ENCODE measurements at regions not wholly inside any gene's neighbourhood (a gene's known extent, or its start where the extent isn't known, plus 50 kb on each side); places are given as distances from the start of the nearest gene placed in this dataset.
A peak's percentile ranks its signal among the peaks of the same experiment; 100 is the strongest.
"Not testable (repeated sequence)": the region's sequence is repeated elsewhere in the genome, so short reads cannot be mapped to it uniquely, and the experiment has no call there.

- H3K9me3 ChIP-seq; H3K4me3 ChIP-seq; H3K4me1 ChIP-seq; intact Hi-C loops (cut with DNase I; ENCODE audit: low total_unique reads); H3K27me3 ChIP-seq; H3K27ac ChIP-seq; DNase-seq; H3K36me3 ChIP-seq: not testable (repeated sequence)
Measured at GRCh38 chr9:63328313-63328712, 1956.7 kb downstream of the FOXD4L5 start.

GRCh38 chr9:63327211-63327610 lies 1957.8 kb downstream of the FOXD4L5 start:
- H3K4me3 ChIP-seq; DNase-seq; intact Hi-C loops (cut with DNase I; ENCODE audit: low total_unique reads); H3K9me3 ChIP-seq; H3K27me3 ChIP-seq; H3K4me1 ChIP-seq; H3K36me3 ChIP-seq; H3K27ac ChIP-seq: not testable (repeated sequence)

DNA sequence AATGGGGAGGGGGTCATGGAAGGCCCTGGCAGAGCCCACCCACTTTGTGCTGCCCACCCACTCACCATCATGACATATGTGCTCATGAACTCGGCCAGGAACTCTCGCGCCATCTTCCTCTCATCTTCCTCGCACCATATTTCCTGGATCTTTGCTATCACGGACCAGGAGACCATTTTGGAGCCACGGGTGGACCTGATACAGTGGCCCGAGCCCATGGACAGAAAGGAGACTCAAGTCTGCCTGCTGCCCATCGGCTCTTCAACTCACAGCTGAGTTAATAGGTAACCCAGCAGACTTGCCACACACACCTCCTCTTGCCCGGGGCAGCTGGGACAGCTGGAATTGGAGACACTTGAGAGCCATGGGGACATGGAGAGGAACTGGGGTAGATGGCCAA lies 1958.3 kb downstream of the FOXD4L5 start:
- intact Hi-C loops (cut with DNase I; ENCODE audit: low total_unique reads); H3K27ac ChIP-seq; DNase-seq: not testable (repeated sequence)

DNA sequence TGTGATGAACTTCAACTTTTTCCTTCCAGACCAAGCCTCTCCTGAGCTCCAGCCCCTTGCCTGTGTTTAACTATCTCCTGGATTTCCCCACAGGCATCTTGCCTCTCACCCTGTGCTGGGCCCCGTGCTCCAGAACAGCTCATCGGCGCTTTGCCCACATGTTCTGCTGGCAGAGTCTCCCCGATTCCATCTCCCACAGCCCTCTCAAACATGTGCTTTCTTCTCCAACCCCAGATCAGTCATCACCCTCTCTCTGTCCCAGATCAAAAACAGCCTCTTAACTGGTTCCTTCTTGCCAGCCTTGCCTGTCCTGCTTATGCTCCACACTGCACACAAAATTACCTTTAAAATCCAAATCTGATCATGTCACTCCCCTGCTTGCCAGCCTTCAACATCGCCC lies 1959.3 kb downstream of the FOXD4L5 start:
- H3K27me3 ChIP-seq; H3K27ac ChIP-seq; H3K9me3 ChIP-seq; H3K4me3 ChIP-seq; intact Hi-C loops (cut with DNase I; ENCODE audit: low total_unique reads); H3K36me3 ChIP-seq; DNase-seq; H3K4me1 ChIP-seq: not testable (repeated sequence)

More for the DNA sequence above, 1958.3 kb downstream of the FOXD4L5 start:
- H3K4me1 ChIP-seq, H3K4me3 ChIP-seq, H3K27me3 ChIP-seq, H3K36me3 ChIP-seq, H3K9me3 ChIP-seq: not testable (repeated sequence)

- H3K36me3 ChIP-seq; H3K27me3 ChIP-seq; H3K9me3 ChIP-seq; H3K4me3 ChIP-seq; intact Hi-C loops (cut with DNase I; ENCODE audit: low total_unique reads); H3K4me1 ChIP-seq; H3K27ac ChIP-seq: not testable (repeated sequence)
- DNase-seq = peak in 1 of 2 donors; percentile 44
Measured at GRCh38 chr9:63318093-63318492, 1966.9 kb downstream of the FOXD4L5 start.

DNA sequence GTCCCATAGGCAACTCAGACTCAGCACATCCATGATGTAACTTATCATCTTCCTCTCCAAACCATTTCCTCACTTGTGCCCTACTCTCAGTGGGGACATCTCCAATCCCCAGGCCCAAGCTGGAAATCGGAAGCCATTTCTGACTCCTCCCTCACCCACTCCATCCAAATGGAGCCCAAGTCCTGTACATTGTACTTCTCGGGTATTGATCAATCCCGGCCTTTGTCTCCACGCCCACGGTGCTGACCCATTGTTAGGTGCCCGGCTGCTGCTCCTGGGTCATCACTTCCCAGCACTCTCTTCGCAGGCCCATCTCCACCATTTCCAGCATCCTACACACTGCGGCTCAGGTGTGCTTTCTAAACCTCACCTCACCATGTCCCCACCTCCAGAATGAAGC lies 1969.6 kb downstream of the FOXD4L5 start:
- H3K9me3 ChIP-seq; H3K4me3 ChIP-seq; H3K4me1 ChIP-seq; H3K36me3 ChIP-seq; H3K27ac ChIP-seq; intact Hi-C loops (cut with DNase I; ENCODE audit: low total_unique reads); H3K27me3 ChIP-seq: not testable (repeated sequence)
- peak in 1 of 2 donors; percentile 47 for DNase-seq

GRCh38 chr9:63296848-63297247 lies 1988.2 kb downstream of the FOXD4L5 start:
- H3K4me1 ChIP-seq; H3K27ac ChIP-seq; intact Hi-C loops (cut with DNase I; ENCODE audit: low total_unique reads); H3K9me3 ChIP-seq; H3K36me3 ChIP-seq; DNase-seq; H3K4me3 ChIP-seq; H3K27me3 ChIP-seq: not testable (repeated sequence)

DNA sequence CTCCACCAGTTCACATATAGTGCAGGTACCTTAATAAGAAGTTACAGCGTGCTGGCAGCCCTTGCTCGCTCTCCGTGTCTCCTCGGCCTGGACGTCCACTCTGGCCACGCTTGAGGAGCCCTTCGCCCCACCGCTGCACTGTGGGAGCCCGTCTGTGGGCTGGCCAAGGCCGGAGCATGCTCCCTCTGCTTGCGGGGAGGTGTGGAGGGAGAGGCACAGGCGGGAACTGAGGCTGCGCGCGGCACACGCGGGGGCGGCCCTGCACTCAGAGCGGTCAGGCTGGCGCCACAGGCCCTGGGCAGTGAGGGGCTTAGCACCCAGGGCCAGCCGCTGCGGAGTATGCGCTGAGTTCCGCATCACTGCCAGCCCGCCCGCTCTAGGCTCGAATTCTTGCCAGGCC lies 1988.6 kb downstream of the FOXD4L5 start:
- H3K9me3 ChIP-seq; H3K4me1 ChIP-seq; H3K36me3 ChIP-seq; H3K27me3 ChIP-seq; H3K27ac ChIP-seq; H3K4me3 ChIP-seq; DNase-seq; intact Hi-C loops (cut with DNase I; ENCODE audit: low total_unique reads): not testable (repeated sequence)

DNA sequence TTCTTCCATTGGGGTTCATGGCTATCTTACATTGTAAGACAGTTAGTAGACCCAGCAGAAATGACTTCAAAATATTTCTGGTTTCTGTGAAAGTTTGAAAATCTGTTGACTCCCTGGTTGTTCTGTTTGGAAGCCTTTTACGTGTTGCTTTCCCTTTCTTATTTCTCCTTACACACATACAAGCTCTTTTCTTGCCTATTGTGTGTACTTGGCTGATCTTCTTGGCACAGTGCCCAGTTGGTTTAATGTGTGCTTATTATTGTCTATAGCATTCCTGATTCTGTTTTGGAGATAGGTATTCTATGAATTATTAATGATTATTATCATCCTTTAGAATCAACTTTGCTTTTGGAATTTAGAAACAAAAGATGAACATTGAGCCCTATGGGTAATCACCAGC lies 1995.0 kb downstream of the FOXD4L5 start:
- intact Hi-C loops (cut with DNase I; ENCODE audit: low total_unique reads); H3K4me3 ChIP-seq: not testable (repeated sequence)

More for the DNA sequence above, 1995.0 kb downstream of the FOXD4L5 start:
- not testable (repeated sequence) for H3K4me1 ChIP-seq, H3K9me3 ChIP-seq, DNase-seq, H3K36me3 ChIP-seq, H3K27me3 ChIP-seq, H3K27ac ChIP-seq
